Left kidney (tissue), 1 donor: ENCODE measurements at regions not wholly inside any gene's neighbourhood (a gene's known extent, or its start where the extent isn't known, plus 50 kb on each side); places are given as distances from the start of the nearest gene placed in this dataset.
"Not testable (repeated sequence)": the region's sequence is repeated elsewhere in the genome, so short reads cannot be mapped to it uniquely, and the experiment has no call there.

Experiments used
- DNase-seq: peaks from one replicate; pipeline ENCODE4 v3.0.0-alpha.2; 2013

- no peak for DNase-seq
These were observed 298.3 kb downstream of the TRIML1 start for GRCh38 chr4:188437535-188437934.

- DNase-seq = not testable (repeated sequence)
These were observed 299.2 kb downstream of the TRIML1 start for GRCh38 chr4:188438391-188438824.

GRCh38 chr4:188439641-188440311 is 300.5 kb downstream of the TRIML1 start:
- DNase-seq = no peak

GRCh38 chr4:188444500-188444899 is 305.3 kb downstream of the TRIML1 start:
- DNase-seq = no peak

- not testable (repeated sequence) for DNase-seq
These were observed 309.8 kb downstream of the TRIML1 start for GRCh38 chr4:188448996-188449395.

GRCh38 chr4:188450571-188450970 is 311.3 kb downstream of the TRIML1 start:
- no peak for DNase-seq

- DNase-seq = no peak
These were observed 312.9 kb downstream of the TRIML1 start for GRCh38 chr4:188452097-188452496.

GRCh38 chr4:188454575-188454974 is 315.3 kb downstream of the TRIML1 start:
- no peak for DNase-seq

GRCh38 chr4:188455062-188455752 is 316.0 kb downstream of the TRIML1 start:
- no peak for DNase-seq

GRCh38 chr4:188459381-188459780 is 320.1 kb downstream of the TRIML1 start:
- DNase-seq = no peak

- no peak for DNase-seq
These were observed 324.7 kb downstream of the TRIML1 start for GRCh38 chr4:188463909-188464308.

GRCh38 chr4:188466001-188466400 is 326.8 kb downstream of the TRIML1 start:
- DNase-seq = no peak

- DNase-seq = no peak
These were observed 345.0 kb downstream of the TRIML1 start for GRCh38 chr4:188484256-188484655.

- DNase-seq = no peak
These were observed 346.7 kb downstream of the TRIML1 start for GRCh38 chr4:188485906-188486305.

- no peak for DNase-seq
These were observed 353.6 kb downstream of the TRIML1 start for GRCh38 chr4:188492886-188493285.

GRCh38 chr4:188495169-188495568 is 355.9 kb downstream of the TRIML1 start:
- no peak for DNase-seq

- no peak for DNase-seq
These were observed 372.2 kb downstream of the TRIML1 start for GRCh38 chr4:188511431-188511830.

GRCh38 chr4:188532751-188533150 is 393.5 kb downstream of the TRIML1 start:
- DNase-seq = no peak

- DNase-seq = no peak
These were observed 395.1 kb downstream of the TRIML1 start for GRCh38 chr4:188534297-188534696.

- DNase-seq = peak; percentile 7
These were observed 395.7 kb downstream of the TRIML1 start for GRCh38 chr4:188534917-188535316.

GRCh38 chr4:188536826-188537225 is 397.6 kb downstream of the TRIML1 start:
- DNase-seq = no peak

GRCh38 chr4:188550296-188550695 is 411.1 kb downstream of the TRIML1 start:
- peak; percentile 19 for DNase-seq

GRCh38 chr4:188551156-188551555 is 411.9 kb downstream of the TRIML1 start:
- no peak for DNase-seq

GRCh38 chr4:188552741-188553275 is 413.6 kb downstream of the TRIML1 start:
- DNase-seq = no peak
